ENCODE measurements at regions not wholly inside any gene's neighbourhood (a gene's known extent, or its start where the extent isn't known, plus 50 kb on each side); places are given as distances from the start of the nearest gene placed in this dataset.

- TF ChIP-seq POLR2AphosphoS5 (IDR thresholded peaks at IDR 0.05; ENCODE audit: borderline replicate concordance, low read depth, low read length) (no peak), EZH2 (IDR thresholded peaks at IDR 0.05) (no peak)
Measured at GRCh38 chr16:6510261-6510660, 822.4 kb upstream of the RBFOX1 start.

Data from SK-N-MC (cell line).